ENCODE measurements at regions not wholly inside any gene's neighbourhood (a gene's known extent, or its start where the extent isn't known, plus 50 kb on each side); places are given as distances from the start of the nearest gene placed in this dataset.

GRCh38 chr5:155733935-155734334, 593.0 kb upstream of the SGCD start:
- no peak for TF ChIP-seq CTCF (IDR thresholded peaks at IDR 0.05)
- TF ChIP-seq REST (IDR thresholded peaks at IDR 0.05; ENCODE audit: insufficient read depth in 1 of 2, low read depth in 2 of 2, low read length in 1 of 2), result no peak
- TF ChIP-seq POLR2AphosphoS5 (IDR thresholded peaks at IDR 0.05; ENCODE audit: low read depth, low read length), result no peak
